ACHN (cell line): ENCODE measurements at regions not wholly inside any gene's neighbourhood (a gene's known extent, or its start where the extent isn't known, plus 50 kb on each side); places are given as distances from the start of the nearest gene placed in this dataset.

ENCODE experiments used
- DNase-seq: peaks from one replicate; pipeline ENCODE4 v3.0.0-alpha.2; 2015
- in situ Hi-C: cut with HindIII; loops from 2 replicates; pipeline ENCODE4 v1.10.0; 2017; ENCODE audit warnings: low sequenced_read_pairs, low pct_ligation_motif_present, low pct_unique_long_range_greater_than_20kb

- in situ Hi-C loops = no loop called here
- no peak for DNase-seq
Observed at GRCh38 chr10:125379592-125379991, 219.2 kb upstream of the CTBP2 start.

- in situ Hi-C loops = no loop called here
- DNase-seq = no peak
Observed at GRCh38 chr10:125377368-125377767, 217.0 kb upstream of the CTBP2 start.

- peak; percentile 25 for DNase-seq
- in situ Hi-C loops = no loop called here
Observed at GRCh38 chr10:125375210-125375609, 214.8 kb upstream of the CTBP2 start.

GRCh38 chr10:125373546-125373945, 213.2 kb upstream of the CTBP2 start:
- in situ Hi-C loops = no loop called here

GRCh38 chr10:125370578-125370977, 210.2 kb upstream of the CTBP2 start:
- in situ Hi-C loops = no loop called here
- DNase-seq = no peak

More at GRCh38 chr10:125373546-125373945, 213.2 kb upstream of the CTBP2 start:
- DNase-seq = no peak

GRCh38 chr10:125369382-125370326, 209.3 kb upstream of the CTBP2 start:
- in situ Hi-C loops = no loop called here
- DNase-seq = no peak

- no peak for DNase-seq
- in situ Hi-C loops = no loop called here
Observed at GRCh38 chr10:125368146-125368545, 207.8 kb upstream of the CTBP2 start.

GRCh38 chr10:125363791-125364190, 203.4 kb upstream of the CTBP2 start:
- in situ Hi-C loops = no loop called here

GRCh38 chr10:125362950-125363349, 202.6 kb upstream of the CTBP2 start:
- in situ Hi-C loops = no loop called here
- DNase-seq = no peak

More at GRCh38 chr10:125363791-125364190, 203.4 kb upstream of the CTBP2 start:
- DNase-seq = no peak

- DNase-seq = no peak
- in situ Hi-C loops = no loop called here
Observed at GRCh38 chr10:125359401-125359800, 199.0 kb upstream of the CTBP2 start.

GRCh38 chr10:125355657-125356056, 195.3 kb upstream of the CTBP2 start:
- in situ Hi-C loops = no loop called here
- DNase-seq = no peak

GRCh38 chr10:125350519-125350918, 190.2 kb upstream of the CTBP2 start:
- in situ Hi-C loops = no loop called here
- no peak for DNase-seq

- in situ Hi-C loops = no loop called here
- DNase-seq = no peak
Observed at GRCh38 chr10:125348536-125348935, 188.2 kb upstream of the CTBP2 start.

GRCh38 chr10:125344573-125345171, 184.3 kb upstream of the CTBP2 start:
- in situ Hi-C loops = no loop called here
- peak; percentile 28 for DNase-seq

- in situ Hi-C loops = no loop called here
- no peak for DNase-seq
Observed at GRCh38 chr10:125343983-125344382, 183.6 kb upstream of the CTBP2 start.

- DNase-seq = peak; percentile 53
- in situ Hi-C loops = no loop called here
Observed at GRCh38 chr10:125343118-125343925, 183.0 kb upstream of the CTBP2 start.

- DNase-seq = no peak
- in situ Hi-C loops = no loop called here
Observed at GRCh38 chr10:125341611-125342010, 181.2 kb upstream of the CTBP2 start.

GRCh38 chr10:125340903-125341302, 180.5 kb upstream of the CTBP2 start:
- DNase-seq = no peak
- in situ Hi-C loops = no loop called here

GRCh38 chr10:125337510-125337909, 177.1 kb upstream of the CTBP2 start:
- no peak for DNase-seq
- in situ Hi-C loops = no loop called here
